NOMO-1 (cell line): ENCODE measurements at regions not wholly inside any gene's neighbourhood (a gene's known extent, or its start where the extent isn't known, plus 50 kb on each side); places are given as distances from the start of the nearest gene placed in this dataset.

Experiments used
- DNase-seq, 2 experiments: peaks; one replicate each; lab custom pipeline; 2025; ENCODE audit not compliant: unreplicated experiment in 2 of 2; lab: John Stamatoyannopoulos, UW

DNA sequence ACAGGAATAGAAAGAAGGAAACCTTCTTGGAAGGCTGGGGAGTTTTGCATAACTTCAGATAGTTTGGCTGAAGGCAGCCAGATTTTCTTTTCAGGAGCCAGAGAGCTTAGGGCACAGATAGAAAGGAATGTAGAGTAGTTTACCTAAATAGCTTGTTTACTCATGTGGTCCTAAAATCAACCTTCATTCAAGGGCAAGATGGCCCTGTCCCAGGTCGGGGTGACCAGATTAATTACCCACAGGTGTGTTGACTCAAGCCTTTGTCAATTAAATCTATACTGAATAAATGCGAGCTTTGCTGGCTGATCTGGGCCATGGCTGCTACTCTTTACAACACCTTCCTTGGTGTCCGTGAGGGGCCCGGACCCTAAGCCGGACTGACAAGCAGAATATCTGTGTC, 792.0 kb upstream of the MAN1A1 start:
- DNase-seq, result no peak

DNA sequence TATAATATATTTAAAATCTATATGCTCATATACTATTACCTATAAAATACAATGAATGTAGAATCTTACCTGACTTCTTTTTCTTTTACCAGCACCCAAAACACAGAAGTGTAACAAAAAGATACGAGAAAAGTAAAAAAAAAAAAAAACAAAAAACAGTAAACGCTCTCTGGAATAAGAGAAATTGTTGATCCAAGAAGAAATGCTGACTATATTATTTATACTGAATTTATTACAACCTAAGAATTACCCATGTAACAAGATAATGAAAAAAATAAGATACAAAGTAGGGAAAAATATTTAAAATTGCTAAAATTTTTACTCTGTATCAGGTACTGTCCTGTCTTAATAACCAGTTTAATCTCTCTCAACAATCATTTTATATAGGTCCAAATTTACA, 787.9 kb upstream of the MAN1A1 start:
- DNase-seq, result no peak

- DNase-seq, result no peak
These were observed 779.7 kb upstream of the MAN1A1 start for GRCh38 chr6:120129228-120129627.

GRCh38 chr6:120122401-120122800, 772.8 kb upstream of the MAN1A1 start:
- DNase-seq, result no peak

DNA sequence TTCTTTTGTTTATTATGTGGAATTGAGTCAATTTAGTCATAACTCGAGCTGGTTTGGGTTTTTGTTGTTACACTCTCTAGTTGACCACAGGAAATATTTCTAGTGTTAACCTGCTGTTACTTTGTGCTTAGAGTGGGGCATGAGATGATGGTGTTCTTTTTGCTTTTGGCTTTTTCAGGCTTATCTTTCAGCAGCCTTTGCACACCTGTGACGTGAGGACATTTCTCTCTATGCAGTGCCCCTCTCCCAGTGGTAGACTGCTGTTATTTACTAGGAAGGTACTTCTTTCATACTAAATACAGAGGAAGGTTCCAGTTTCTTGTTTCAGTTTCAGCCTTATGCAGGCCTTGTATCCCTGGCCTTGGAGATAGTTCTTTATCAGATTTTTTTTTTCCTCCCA, 766.8 kb upstream of the MAN1A1 start:
- no peak for DNase-seq

GRCh38 chr6:120112980-120113379, 763.4 kb upstream of the MAN1A1 start:
- no peak for DNase-seq

DNA sequence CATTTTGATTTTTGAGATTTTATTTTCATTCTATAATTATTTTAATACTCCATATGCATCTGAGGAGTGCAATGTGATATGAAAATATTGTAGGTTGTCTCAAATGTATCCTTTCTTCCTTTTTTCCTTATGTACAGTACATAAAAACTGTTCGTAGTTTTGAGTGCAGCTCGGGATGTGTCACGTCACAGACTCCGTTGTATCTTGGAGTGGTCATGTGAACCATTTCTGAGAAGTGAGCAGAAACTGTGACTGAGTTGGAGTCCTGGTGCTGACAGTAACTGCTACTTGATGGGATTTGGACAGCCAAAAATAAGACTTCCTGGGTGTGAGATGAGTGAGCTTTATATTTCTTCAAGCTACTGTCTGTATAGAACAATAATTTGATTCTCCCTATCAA, 761.4 kb upstream of the MAN1A1 start:
- no peak for DNase-seq

DNA sequence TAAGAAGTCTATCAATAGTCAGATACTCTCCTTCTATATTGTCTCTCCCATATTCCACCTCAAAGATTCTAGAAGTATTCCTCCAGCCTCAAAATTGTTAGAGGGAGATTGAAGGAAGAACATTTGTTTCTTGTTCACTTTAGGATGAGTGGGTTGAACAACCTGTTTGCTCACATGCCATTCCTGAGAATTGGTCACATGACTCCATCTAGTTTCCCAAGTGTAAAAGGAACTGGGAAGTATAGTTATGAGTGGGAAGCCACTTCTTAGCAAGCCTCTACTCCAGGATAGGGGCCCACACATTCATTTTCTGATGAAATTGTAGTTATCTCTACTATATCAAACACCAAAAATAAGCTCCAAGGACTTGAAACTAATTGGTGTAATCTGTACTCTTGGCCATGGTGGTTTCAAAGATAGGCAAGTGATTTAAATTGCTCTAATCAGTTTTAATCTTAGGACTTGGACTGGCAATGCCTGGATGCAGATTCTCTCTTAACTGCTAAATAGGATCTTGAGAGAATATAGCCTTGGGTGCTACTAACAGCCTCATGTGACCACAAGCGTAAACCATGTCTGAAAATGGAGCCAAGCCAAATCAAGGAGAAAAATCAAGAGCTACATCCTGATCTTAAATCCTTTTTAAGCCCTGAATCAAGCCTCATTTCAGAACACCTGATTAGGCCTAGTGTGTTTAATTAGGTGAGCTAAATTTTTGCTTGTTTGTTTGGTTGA, 758.7 kb upstream of the MAN1A1 start:
- no peak for DNase-seq

GRCh38 chr6:120103618-120104017, 754.1 kb upstream of the MAN1A1 start:
- no peak for DNase-seq

GRCh38 chr6:120096696-120097260, 747.2 kb upstream of the MAN1A1 start:
- no peak for DNase-seq

DNA sequence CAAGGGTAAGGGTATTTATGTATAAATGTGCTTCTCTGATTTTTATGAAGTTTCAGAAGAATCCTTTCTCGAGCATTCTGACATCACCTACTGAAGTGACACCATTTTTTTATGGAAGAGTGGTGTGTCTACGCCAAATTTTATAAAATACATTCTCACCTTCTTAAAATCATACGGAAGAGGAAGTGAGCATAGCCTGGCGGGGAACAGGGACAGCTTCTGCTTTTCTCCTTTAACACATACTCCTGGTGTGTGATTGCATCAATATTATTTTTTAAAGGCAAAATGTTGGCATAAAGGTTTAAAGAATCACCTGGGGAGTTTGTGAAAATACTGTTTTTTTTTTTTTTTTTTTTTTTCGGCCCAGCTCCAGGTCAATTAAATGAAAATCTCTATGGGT, 733.6 kb upstream of the MAN1A1 start:
- peak in 1 of 2 experiments; percentile 43 for DNase-seq

- DNase-seq, result no peak
These were observed 727.9 kb upstream of the MAN1A1 start for GRCh38 chr6:120077489-120077888.

GRCh38 chr6:120058410-120058809, 708.8 kb upstream of the MAN1A1 start:
- no peak for DNase-seq

GRCh38 chr6:120056085-120056484, 706.5 kb upstream of the MAN1A1 start:
- peak in 1 of 2 experiments; percentile 0 for DNase-seq

DNA sequence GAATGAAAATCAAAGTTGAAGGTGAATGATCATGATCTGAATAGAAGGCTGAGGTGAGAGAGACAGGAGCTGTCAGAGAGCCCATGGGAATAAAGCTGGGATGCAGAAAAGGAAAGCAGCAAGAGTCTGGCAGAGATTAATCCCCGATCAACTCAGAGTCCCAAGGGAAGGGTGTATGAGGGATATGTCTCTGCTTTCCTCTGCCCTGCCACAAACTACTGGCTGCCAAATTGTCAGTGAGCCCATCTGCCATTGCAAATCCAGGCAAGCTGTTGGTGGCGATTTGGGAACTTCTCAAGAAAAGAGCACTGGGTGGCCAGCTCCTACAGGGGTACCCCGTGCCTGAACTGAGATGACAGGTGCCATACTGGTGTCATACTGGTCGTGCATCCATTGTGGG, 705.5 kb upstream of the MAN1A1 start:
- no peak for DNase-seq

GRCh38 chr6:120039664-120040063, 690.1 kb upstream of the MAN1A1 start:
- DNase-seq, result no peak

DNA sequence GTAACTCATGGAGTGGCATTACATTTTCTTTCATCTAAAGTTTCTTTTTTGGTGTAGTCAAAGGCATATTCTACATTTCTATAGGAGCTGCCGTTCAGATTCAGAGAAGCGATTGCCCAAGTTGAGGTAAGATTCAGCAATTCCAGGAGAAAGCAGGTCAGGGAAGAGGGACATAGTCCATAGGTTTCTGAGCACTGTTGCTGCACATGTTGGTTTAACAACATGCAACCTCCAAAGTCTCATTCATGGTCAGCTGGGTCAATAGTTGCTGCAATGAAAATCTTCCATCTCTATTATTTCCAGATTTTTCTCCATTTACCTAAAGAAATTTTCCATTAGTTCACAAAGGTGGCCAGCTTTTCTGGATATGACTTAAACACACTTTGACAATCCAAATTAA, 682.3 kb upstream of the MAN1A1 start:
- no peak for DNase-seq

DNA sequence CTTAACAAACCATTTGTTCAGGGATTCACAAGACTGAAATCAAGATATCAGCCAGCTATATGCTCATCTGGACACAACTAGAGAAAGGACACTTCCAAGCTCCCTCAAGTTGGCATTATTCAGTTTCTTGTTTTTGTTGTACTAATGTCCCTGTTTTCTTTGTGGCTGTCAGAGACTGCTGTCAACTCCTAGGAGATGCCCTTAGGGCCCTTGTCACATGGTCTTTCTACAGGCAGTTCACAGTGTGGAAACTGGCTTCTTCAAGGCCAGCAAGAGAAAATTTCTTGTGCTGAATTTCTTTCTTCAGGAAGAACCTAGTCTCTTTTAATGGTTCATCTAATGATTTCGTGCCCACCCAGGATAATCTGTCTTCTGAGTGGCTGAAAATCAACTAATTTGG, 677.2 kb upstream of the MAN1A1 start:
- no peak for DNase-seq

DNA sequence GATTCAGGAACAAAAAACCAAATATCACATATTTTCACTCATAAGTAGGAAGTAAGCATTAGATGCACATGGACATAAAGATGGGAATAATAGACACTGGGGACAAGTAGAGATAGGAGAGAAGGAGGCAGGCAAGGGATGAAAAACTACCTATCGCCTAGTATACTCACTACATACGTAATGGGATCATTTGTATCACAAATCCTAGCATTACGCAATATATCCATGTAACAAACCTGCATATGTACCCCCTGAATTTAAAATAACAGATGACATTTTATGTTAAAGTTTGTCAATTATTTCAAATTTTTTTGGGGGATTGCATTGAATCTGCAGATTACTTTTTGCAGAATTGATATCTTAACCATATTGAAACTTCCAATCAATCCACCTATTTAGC, 660.5 kb upstream of the MAN1A1 start:
- DNase-seq, result no peak

DNA sequence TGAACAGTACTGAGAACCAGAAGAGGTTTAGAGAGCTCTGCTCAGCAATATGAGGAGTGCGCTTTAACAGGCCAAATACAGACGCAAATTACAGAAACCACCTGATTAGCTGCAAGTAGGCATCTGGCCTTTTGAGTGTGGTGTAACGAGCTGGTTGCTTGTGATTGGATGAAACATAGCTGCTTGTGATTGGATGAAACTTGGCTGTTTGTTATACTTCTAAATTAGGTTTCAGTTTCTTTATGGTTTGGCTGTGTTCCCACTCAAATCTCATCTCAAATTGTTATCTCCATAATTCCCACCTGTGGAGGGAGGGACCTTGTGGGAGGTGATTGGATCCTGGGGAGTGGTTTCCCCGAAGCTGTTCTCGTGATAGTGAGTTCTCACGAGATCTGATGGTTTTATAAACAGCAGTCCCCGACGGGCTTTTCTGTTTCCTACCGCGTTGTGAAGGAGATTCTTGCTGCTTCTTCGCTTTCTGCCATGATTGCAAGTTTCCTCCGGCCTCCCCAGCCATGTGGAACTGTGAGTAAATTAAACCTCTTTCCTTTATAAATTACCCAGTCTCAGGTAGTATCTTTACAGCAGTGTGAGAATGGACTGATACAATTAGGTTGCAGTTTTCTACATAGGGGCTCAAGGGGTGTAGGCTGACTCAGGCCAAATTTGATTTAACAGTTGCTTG, 655.9 kb upstream of the MAN1A1 start:
- no peak for DNase-seq

DNA sequence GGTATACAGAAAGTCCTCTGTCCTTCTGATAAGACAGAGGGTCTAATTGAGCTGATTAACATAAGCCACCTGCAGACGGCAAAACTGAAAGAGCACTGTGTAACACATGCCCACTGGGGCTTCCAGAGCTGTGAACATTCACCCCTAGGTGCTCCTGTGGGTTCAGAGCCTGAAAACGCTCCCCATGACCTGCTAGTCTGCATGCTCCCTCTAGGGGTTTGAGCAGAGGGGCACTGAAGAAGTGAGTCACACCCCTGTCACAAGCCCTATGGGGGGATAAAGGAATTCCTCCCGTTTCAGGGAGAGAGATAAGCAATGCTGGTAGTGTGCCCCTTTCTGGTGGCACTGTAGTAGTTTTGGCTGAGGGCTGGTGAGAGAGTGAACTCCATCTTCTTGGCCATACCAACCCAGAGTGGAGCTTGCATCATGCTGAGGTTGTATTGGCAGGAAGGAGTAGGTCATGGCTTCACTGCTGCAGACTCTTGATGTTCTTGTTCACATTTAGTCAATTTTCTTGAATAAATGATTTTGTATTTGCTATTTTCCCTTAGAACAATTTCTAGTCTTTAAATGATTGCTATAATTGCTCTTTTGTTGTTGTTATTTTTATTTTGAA, 637.5 kb upstream of the MAN1A1 start:
- DNase-seq, result no peak
